ENCODE measurements at regions not wholly inside any gene's neighbourhood (a gene's known extent, or its start where the extent isn't known, plus 50 kb on each side); places are given as distances from the start of the nearest gene placed in this dataset.
"Not testable (repeated sequence)": the region's sequence is repeated elsewhere in the genome, so short reads cannot be mapped to it uniquely, and the experiment has no call there.

DNA sequence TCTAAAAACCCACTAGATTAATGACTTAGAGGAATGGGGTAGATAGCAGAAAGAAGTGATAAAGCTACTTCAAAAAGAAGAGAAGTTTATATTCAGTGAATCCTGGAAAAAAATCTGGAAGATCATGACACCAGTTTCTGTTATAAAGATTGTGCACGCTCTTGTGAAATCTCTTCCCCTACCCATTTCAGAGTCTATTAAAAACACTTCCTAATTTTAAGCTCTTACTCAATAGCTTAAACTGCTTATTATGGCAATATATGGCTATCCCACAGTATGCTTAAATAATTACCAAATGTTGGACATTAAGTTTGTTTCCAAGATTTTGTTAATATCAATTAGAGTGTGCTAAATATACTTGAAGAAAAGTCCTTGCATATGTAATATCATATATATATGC is 585.3 kb upstream of the MAN1A1 start:
- DNase-seq = no peak

DNA sequence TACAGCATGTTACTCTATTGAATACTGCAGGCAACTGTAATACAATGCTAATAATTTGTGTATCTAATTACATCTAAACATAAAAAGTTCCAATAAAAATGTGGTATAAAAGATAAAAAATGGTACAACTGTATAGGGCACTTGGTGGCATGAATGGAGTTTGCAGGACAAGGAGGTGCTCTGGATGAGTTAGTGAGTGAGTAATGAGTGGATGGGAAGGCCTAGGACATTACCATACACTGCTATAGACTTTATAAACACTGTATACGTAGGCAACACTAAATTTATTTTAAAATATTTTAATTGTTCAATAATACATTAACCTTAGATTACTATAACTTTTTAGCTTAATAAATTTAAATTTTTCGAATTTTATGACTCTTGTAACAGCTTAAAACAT is 579.6 kb upstream of the MAN1A1 start:
- DNase-seq = no peak

DNA sequence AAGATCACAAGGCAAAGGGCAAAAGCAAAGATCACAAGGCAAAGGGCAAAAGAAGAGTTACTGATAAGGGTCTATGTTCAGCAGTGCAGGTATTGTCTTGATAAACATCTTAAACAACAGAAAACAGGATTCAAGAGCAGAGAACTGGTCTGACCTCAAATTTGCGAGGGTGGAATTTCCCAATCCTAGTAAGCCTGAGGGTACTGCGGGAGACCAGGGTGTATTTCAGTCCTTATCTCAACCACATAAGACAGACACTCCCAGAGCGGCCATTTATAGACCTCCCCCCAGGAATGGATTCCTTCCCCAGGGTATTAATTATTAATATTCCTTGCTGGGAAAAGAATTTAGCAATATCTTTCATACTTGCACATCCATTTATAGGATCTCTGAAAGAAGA is 575.3 kb upstream of the MAN1A1 start:
- not testable (repeated sequence) for DNase-seq

DNA sequence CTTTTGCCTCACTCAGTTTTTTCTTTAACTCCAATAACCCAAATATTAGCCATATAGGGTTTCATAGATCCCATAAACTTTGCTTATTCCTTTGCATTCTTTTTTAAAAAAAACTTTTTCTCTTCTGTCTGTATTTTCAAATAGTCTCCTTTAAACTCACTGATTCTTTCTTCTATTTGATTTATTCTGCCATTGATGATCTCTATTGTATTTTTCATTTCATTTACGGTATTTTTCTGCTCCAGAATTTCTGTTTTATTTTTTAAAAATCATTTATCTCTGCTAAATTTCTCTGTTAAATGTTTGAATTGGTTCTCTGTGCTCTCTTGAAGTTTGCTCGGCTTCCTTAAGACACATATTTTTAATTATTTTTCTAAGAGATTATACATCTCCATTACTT is 573.3 kb upstream of the MAN1A1 start:
- no peak for DNase-seq

DNA sequence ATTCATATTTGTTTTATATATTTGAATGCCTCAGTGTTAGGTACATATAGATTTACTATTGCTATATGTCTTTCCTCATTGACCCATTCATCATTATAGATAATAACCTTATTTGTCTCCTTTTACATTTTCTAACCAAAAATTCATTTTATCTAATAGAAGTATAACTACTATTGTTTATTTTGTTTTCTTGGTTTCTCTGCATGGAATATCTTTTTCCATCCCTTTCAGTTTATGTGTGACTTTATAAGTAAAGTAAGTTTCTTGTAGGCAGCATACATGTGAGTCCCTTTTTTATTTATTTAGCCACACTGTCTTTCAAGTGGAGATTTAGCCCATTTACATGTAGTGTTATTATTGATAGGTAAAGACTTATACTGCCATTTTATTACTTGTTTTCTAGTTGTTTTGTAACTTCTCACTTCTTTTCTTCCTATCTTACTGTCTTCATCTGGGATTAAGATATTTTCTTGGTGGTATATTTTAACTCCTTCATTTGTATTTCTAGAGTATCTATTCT is 572.0 kb upstream of the MAN1A1 start:
- no peak for DNase-seq

DNA sequence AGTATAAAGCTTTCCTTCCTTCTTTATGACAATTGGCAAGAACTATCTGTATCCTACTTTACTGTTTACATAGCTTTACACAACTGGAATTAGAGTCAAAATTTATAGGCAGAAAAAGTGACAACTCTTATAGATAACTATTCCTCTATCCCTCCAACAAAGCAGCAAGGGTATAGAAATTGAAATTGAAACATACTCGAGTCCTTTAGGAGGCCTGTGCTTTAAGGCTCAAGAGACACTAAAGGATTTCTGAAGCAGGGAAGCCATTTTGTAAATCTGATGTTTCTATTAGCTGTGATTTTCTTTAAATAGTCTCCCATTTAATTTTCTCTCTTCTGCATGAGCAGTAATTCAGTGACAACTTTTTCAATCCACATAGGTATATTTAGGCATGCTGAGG is 567.6 kb upstream of the MAN1A1 start:
- DNase-seq = no peak

DNA sequence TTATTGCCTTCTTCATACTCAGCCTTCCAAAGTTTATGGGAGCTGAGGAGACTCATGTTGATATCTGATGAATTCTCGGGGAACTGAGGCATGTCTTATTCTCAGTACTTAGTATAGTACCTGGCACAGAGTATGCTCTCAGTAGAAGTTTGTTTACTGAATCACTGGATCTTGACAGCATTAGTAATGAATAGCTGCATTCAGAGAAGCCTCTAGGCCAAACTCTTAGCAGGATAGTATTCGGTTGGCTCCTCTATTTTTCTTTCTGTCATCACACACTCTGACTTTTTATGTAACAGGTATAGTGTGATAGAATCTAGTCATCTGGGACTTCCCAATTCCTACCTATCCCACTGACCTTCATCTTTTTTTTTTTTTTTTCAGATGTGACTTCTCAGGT is 566.4 kb upstream of the MAN1A1 start:
- no peak for DNase-seq

DNA sequence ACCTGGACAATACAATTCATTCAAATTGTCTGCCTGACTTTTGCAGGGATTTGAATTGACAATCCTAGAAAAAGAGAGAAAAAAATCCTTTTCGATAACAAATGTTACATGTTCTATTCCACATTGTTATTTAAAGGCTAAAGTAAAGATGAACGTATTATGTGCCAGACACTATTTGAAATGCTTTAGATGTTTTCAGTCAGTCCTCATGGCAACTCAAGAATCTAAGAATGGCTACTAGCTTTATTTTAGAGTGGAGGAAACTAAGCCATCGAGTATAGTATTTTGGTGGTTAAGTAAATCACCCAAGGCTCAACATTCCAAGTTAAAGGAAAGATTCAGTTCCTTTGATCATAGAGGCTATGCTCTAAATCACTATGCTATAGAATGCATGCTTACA is 558.6 kb upstream of the MAN1A1 start:
- DNase-seq = no peak

DNA sequence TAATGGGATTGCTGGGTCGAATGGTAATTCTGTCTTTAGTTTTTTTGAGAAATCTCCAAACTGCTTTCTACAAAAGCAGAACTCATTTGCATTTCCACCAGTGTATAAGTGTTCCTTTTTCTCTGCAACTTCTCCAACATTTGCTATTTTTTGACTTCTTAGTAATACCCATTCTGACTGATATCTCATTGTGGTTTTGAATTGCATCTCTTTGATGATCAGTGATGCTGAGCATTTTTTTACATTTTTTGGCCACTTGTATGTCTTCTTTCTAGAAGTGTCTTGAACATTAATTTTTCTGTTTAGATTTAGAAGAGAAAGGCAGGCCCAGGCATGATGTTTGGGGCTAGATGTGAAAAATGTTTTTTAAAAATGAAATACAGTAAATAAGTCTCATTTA is 553.1 kb upstream of the MAN1A1 start:
- DNase-seq = no peak

DNA sequence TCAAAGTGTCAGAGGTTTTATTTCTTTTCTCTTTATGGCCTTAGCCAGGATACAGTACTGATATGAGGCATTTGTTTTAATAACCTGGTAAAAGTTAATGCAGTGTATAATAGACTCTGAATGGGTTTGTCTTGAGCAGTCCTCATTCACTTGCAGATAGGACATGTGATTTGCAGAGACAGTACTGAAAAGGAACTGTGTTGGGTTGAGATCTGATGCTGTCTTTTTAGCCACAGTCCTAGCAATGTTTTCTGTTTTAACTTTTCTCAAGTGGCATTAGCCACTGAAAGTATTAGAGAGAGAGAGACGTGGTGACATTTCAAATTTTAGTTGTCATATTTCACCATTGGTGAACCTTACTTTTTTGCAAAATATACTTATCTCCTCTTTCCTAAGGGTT is 547.2 kb upstream of the MAN1A1 start:
- no peak for DNase-seq

DNA sequence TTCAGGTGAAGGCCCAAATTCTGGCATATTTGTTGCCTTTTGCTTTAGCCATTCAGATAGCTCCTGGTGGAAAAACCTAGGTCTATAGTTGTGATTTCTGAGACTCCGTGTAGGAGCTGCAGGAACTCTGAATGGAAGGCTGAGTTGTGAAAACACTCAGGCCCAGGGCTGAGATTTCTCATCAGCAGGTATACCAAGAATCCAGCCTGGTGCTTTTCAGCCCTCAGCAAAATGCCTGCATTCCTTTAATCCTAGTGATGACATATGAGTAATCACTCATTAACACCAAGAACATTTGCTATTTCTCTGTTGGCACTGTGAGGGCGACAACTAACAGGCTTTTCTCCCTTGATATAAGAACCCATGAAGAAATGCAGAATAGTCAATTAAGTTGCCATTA is 546.1 kb upstream of the MAN1A1 start:
- DNase-seq = no peak

DNA sequence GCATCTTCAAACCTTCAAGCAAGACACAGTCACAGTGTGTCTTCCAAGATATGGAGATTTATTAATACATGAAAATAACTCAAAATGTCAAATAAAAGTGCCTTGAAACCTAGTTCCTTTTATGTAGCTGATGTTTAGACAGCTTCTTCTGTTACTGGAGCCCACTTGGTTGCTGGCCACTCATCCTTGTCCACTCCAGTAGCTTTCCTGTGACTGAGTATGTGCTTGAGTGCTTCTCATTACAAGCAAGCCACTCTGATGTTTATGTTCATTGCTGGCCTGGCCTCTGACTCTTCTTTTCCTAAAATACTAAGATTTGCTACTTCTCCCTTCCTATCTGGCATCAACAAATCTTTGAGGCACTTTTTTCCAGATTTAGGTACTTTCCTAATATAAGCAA is 545.2 kb upstream of the MAN1A1 start:
- no peak for DNase-seq

DNA sequence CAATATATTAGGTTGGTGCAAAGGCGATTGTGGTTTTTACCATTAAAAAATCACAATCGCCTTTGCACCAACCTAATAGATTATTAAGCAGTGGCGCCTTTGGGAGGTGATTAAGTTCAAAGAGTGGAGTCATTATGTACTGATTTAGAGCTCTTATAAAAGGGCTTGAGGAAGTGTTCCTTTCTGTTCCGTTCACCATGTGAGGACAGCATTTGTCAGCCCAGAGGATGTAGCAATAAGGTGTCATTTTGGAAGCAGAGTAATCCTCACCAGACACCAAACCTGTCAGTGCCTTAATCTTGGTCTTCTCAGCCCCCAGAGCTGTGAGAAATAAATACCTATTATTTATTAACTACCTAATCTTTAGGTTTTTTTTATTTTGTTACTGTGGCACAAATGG is 542.1 kb upstream of the MAN1A1 start:
- DNase-seq = no peak

DNA sequence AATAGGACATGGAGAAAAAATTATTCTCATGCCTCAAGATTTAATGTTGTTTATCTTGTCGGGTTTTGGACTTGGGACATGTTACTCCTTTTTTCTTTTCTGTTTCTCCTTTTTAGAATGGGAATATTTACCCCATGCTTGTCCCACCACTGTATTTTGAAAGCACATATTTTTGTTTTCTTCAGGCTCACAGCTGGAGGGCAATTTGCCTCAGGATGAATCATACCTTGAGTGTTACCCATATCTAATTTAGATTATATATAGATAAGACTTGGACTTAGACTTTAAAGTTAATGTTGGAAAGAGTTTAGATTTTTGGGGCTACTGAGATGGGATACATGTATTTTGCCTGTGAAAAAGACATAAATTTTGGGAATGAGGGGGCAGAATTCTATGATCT is 541.6 kb upstream of the MAN1A1 start:
- no peak for DNase-seq

DNA sequence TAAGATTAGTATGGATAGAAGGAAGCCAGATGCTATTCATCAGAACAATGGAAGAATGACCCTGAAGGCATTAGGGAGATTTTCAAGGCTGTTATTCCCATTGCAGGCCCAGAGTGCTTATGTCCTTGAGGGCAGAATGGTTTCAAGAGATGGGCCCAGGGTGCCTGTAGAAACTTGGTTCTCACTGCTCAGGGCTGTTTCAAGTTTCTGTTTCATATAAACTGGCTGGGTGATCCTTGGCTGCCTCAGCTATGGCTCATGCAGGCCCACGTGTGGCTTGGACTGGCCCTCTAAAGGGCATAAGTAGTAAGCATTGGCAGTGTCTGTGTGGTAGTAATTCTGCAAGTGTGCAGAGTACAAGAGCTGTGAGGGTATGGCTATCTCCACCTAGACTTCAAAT is 540.9 kb upstream of the MAN1A1 start:
- no peak for DNase-seq

DNA sequence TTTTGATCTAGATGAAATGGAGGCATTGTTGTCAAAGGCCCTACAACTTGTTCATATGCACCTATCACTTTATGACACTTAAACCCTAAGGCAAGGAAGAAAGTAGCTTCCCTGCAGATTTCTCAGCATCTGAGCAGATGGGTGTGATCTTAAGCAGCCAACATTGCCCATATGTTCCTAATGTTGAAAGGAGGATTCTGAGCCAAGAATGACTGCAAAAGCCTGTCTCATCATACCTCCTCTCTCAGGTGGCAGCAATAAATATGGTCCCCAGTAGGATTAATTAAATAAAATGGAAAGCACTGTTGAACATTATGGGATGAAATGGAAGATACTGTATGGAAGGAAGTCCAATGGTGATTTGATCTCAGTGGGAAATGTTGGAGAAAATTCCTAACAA is 538.1 kb upstream of the MAN1A1 start:
- DNase-seq = no peak

DNA sequence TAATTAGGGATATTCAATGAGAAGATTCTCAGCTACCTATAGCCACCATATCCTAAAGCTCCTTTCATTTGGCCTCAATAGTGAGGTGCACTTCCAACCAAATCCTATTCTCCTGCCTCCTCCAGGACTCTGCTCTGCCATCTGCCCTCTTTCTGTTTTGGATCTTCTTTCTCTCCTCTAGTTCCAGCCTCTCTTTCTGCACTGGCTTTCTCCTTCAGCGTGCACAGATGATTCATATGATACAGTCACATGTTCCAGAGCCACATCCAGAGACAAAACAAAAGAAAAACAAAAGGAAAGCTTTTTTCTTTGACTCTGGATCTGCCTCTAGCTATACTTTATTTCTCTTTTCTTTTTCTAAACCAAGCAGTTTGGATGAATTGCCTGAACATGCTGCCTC is 531.9 kb upstream of the MAN1A1 start:
- DNase-seq = no peak

DNA sequence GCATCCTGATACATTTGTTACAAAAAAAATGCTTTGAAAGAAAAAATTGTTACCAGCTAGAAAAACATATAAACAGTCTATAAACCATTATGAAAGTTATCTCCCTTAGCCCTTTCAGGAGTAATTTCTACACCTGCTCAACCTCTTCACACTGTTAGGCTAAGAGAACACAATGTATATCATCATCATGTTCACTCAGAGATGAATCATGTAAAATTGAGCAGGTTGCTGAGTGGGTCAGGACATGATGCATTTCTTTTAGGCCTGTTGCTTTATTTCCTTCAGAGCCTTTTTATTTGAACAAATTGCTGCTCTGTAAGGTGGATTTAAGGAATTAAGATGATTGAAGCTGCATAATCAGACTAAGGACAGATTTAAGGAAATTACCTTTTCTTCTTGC is 531.3 kb upstream of the MAN1A1 start:
- DNase-seq = no peak

DNA sequence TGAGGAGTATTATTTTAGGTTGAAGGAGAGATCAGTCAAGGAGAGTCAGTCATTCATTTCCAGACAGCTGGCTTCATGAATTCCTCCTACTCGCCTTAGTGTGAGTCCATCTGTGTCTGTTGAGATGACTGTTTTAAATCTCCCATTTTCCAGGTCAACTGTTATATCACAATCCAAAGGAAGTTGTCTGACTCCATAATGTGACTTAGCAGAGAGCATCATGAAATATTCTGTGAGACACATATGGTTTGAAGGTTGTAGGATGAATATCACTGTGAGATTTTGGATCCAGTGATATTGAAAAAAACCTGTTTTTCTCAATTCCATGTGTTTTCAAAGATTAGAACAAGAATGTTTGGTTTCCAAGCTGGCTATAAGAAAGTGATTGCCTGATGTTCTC is 530.2 kb upstream of the MAN1A1 start:
- no peak for DNase-seq

DNA sequence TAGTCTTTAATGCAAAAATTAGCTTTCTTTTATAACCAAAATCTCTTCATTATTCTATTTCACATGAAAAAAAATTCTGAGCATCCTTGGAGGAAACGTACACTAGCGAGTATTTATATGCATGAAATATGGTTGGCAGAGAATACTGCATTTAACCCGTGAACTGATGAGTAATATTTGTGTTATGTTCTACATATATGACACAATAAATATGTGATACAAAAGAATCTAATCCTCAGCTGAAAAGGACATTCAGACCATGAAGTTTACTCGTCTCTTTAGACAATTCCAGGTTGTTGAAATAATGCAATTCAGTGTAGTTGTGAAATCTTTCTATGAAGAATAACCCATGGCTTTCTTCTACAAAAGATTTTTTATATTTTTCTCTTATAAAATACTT is 524.8 kb upstream of the MAN1A1 start:
- no peak for DNase-seq

DNA sequence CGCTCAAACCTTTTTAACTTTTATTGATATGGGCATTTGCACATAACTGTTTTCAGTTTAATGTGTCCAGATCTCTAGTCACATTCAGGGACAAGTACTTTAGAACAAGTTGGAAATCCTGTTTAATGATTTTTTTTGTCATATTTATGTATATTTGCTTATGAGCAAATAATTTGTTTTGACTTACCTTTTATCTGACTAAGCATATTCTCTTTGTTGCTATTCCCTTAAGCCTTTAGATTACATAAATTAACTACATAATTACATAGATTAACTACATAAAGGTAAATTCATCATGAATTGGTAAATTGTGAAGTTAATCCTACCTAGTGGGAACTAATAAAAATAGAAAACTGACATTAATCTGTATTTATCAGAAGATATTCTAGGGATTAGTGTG is 523.5 kb upstream of the MAN1A1 start:
- no peak for DNase-seq

DNA sequence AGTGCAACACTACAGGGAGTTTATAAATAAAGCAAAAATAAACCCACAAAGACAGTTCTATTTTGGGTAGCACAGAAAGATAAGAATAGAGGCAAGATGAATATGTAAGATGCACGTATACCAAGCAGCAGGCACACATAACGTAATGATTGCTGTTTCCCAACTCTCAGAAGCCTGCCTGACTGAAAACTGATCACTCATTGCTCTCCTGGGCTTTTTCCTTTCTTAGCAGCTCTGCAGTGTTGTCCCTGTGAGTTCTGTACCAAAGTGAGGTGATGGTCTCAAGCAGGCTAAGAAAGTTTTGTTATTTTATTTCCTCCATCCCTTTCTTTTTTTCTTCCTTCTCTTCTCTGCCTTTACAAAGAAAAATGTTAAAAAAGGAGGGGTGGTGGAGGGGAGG is 522.0 kb upstream of the MAN1A1 start:
- DNase-seq = no peak

DNA sequence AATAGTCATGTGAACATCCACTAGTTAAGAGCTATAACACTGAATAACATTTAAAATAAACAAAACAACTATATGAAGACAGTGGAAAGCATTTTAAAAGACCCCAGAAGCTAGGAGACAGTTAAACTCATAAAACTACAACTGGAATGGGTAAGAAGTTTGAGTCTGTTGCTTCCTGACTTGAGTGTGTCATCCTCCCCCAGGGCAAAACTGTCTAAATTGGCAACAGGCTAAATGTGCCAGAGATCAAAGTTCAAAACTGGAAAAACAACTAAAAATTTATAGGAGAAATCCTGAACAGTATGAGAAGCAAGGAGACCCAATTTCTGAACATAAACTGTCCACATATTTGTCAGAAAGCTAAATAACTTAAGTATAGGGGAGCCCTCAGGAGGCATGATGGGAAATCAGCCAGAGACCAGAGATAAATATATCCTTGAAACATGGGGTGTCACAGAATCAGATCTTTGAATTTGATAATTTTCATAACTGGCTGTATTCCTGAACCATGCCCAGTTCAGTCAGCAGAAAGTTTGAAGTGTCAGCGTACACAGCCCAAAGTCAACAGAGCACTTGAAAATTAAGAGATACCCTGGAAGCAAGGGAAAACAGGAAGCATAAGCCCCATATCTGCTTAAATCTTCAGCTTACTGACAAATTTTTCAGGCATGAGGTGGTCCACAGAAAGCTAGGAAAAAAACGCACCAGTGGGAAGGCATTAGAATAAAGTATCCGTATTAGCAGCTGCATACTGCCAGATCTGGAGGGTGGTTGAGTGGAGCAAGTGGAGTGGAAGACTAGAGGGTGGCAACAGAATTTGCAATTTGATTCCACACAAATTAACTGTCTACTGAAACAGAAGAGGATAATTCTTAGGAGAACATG is 516.1 kb upstream of the MAN1A1 start:
- DNase-seq = no peak

DNA sequence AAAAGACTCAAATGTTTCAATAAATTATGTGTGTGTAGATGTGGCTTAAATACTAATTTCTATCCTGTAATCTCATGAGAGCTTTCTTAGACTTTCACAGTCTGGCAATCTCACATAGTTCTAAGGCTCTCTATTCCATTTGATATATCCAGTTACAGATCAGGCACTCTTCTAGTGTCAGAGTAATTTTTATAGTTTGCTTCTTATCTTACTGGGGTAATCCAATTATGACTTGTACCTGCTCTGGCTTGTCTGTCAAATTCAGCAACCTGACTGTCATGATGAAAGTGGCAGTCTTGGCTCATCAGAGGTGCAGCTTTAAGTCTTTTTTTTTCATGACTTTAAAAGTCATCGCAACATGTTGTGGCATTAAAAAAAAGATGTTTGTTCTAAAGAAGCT is 513.2 kb upstream of the MAN1A1 start:
- DNase-seq = no peak

DNA sequence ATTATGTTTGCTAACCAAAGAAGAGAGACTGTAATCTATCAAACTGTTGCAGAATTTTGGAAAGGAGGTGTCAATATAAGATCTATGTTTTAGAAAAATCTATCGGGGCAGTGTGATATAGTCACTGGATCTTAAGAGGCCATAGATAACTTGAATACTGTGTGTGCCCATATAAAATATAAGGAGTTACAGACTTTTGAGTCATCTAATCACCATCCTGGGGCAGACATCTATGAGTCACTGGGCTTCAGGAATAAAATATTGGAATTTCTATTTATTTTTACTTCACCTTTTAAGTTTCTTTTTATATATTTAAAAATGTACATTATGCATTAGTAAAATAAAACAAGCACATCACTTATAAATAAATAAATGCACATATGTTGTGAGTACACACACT is 509.3 kb upstream of the MAN1A1 start:
- DNase-seq = no peak
